H1 (cell line): ENCODE measurements at regions not wholly inside any gene's neighbourhood (a gene's known extent, or its start where the extent isn't known, plus 50 kb on each side); places are given as distances from the start of the nearest gene placed in this dataset.

Source experiments
- CTCF ChIA-PET: fragments of 300-600 bp; sonication (Branson Sonifier 250); formaldehyde crosslinking; loops from one replicate; lab custom pipeline; 2021; ENCODE audit not compliant: partially characterized antibody; lab: Charles Lee
- POLR2A ChIA-PET: fragments of 300-600 bp; sonication (Branson Sonifier 250); formaldehyde crosslinking; loops from one replicate; lab custom pipeline; 2021; ENCODE audit warnings: inconsistent platforms; ENCODE audit not compliant: partially characterized antibody; lab: Charles Lee
- DNase-seq, 2 experiments: peaks; one replicate each; pipeline versions ENCODE4 v3.0.0 to v3.0.0-alpha.2; 2010 to 2022; ENCODE audit warnings: low spot score in 2 of 2, low read depth in 1 of 2, mixed read lengths in 1 of 2
- FAIRE-seq: peaks from 2 replicates; lab custom pipeline; 2011; peaks lifted over from hg19 to GRCh38; lab: Jason Lieb, UNC
- H2AFZ ChIP-seq: 2 replicates; pipeline ENCODE4 v1.8.1; 2012; ENCODE audit warnings: low read length, inconsistent platforms
- H2AK5ac ChIP-seq: 2 replicates; pipeline ENCODE4 v1.6.1; 2013; ENCODE audit warnings: low read depth, low read length
- H2BK120ac ChIP-seq: replicated peaks from 2 replicates; pipeline ENCODE3; 2013; ENCODE audit warnings: low read depth, low read length, inconsistent platforms
- H2BK12ac ChIP-seq: 2 replicates; pipeline ENCODE4 v1.6.1; 2013; ENCODE audit warnings: low read depth, low read length
- H2BK15ac ChIP-seq: 2 replicates; pipeline ENCODE4 v1.6.1; 2013; ENCODE audit warnings: low read length
- H2BK20ac ChIP-seq: 2 replicates; pipeline ENCODE4 v1.6.1; 2013; ENCODE audit warnings: low read length
- H2BK5ac ChIP-seq: 2 replicates; pipeline ENCODE4 v1.6.1; 2013; ENCODE audit warnings: low read depth, low read length
- H3K14ac ChIP-seq: 2 replicates; pipeline ENCODE4 v1.6.1; 2013; ENCODE audit warnings: inconsistent platforms; ENCODE audit not compliant: insufficient read length
- H3K18ac ChIP-seq: 2 replicates; pipeline ENCODE4 v1.6.1; 2013; ENCODE audit warnings: low read length; ENCODE audit errors: extremely low read depth
- H3K23ac ChIP-seq: 2 replicates; pipeline ENCODE4 v1.6.1; 2013; ENCODE audit warnings: inconsistent platforms; ENCODE audit not compliant: insufficient read length
- H3K23me2 ChIP-seq: 2 replicates; pipeline ENCODE4 v1.6.1; 2013; ENCODE audit warnings: low read depth, low read length
- H3K27ac ChIP-seq: 2 replicates; pipeline ENCODE4 v1.6.1; 2011; ENCODE audit warnings: low read depth, low read length, inconsistent platforms
- H3K27me3 ChIP-seq, 4 experiments: replicated peaks in 1 of 4; 1 replicate in 1 of 4; 2 replicates in 3 of 4; pipeline versions ENCODE4 v1.6.1 to v1.8.1; 2011 to 2013; ENCODE audit warnings: low read length in 3 of 4, mild to moderate bottlenecking in 3 of 4, inconsistent platforms in 2 of 4, mixed read lengths in 2 of 4, moderate library complexity in 1 of 4; ENCODE audit not compliant: control insufficient read depth in 3 of 4, insufficient read depth in 3 of 4; ENCODE audit errors: extremely low read depth in 1 of 4
- H3K36me3 ChIP-seq, 4 experiments: 2 replicates each; pipeline versions ENCODE4 v1.6.1 to v1.8.1; 2011 to 2013; ENCODE audit warnings: mild to moderate bottlenecking in 4 of 4, low read length in 3 of 4, moderate library complexity in 2 of 4, control low read depth in 1 of 4, inconsistent platforms in 1 of 4; ENCODE audit not compliant: insufficient read depth in 4 of 4, control insufficient read depth in 2 of 4
- H3K4ac ChIP-seq: replicated peaks from 2 replicates; pipeline ENCODE3; 2013; ENCODE audit warnings: low read length, low read depth, mixed read lengths, inconsistent platforms; ENCODE audit not compliant: insufficient read length
- H3K4me1 ChIP-seq, 4 experiments: replicated peaks in 1 of 4; 1 replicate in 1 of 4; 2 replicates in 3 of 4; pipeline versions ENCODE4 v1.6.1 to v1.8.1; 2011 to 2013; ENCODE audit warnings: low read length in 3 of 4, inconsistent platforms in 2 of 4, mixed read lengths in 1 of 4; ENCODE audit not compliant: insufficient read depth in 4 of 4, control insufficient read depth in 3 of 4
- H3K4me2 ChIP-seq, 2 experiments: 2 replicates each; pipeline versions ENCODE4 v1.6.1 to v1.8.1; 2011 to 2013; ENCODE audit warnings: low read depth in 2 of 2, low read length in 2 of 2, control low read depth in 1 of 2, inconsistent platforms in 1 of 2, mild to moderate bottlenecking in 1 of 2; ENCODE audit not compliant: insufficient read depth in 1 of 2
- H3K4me3 ChIP-seq, 4 experiments: fragments of 200-600, 300-600 bp in 1 of 4; sonication (generic), shearing (Covaris generic), sonication (Bioruptor Twin) in 1 of 4; 2 replicates each; pipeline versions ENCODE4 v1.5.1 to v1.8.1; 2011 to 2016; ENCODE audit warnings: low read length in 4 of 4, low read depth in 3 of 4, control low read depth in 2 of 4, inconsistent platforms in 2 of 4, mild to moderate bottlenecking in 2 of 4, mixed read lengths in 1 of 4, moderate library complexity in 1 of 4; ENCODE audit not compliant: insufficient read depth in 2 of 4; ENCODE audit errors: extremely low read depth in 1 of 4
- H3K56ac ChIP-seq: replicated peaks from 2 replicates; pipeline ENCODE3; 2013; ENCODE audit warnings: low read depth, mild to moderate bottlenecking, mixed read lengths, low read length, inconsistent platforms; ENCODE audit not compliant: insufficient read length
- H3K79me1 ChIP-seq: 2 replicates; pipeline ENCODE4 v1.6.1; 2013; ENCODE audit warnings: low read depth, low read length, control low read depth
- H3K79me2 ChIP-seq, 2 experiments: 2 replicates each; pipeline versions ENCODE4 v1.6.1 to v1.8.1; 2012 to 2013; ENCODE audit warnings: low read length in 2 of 2, mild to moderate bottlenecking in 2 of 2, inconsistent platforms in 1 of 2; ENCODE audit not compliant: insufficient read depth in 2 of 2, control insufficient read depth in 1 of 2
- H3K9ac ChIP-seq, 4 experiments: replicated peaks in 1 of 4; 1 replicate in 1 of 4; 2 replicates in 3 of 4; pipeline versions ENCODE4 v1.6.1 to v1.8.1; 2011 to 2013; ENCODE audit warnings: low read depth in 3 of 4, low read length in 3 of 4, control low read depth in 2 of 4, mild to moderate bottlenecking in 2 of 4, moderate library complexity in 2 of 4, inconsistent platforms in 1 of 4; ENCODE audit errors: extremely low read depth in 1 of 4
- H3K9me3 ChIP-seq, 2 experiments: 2 replicates each; pipeline versions ENCODE4 v1.6.1 to v1.8.1; 2012 to 2013; ENCODE audit warnings: mild to moderate bottlenecking in 2 of 2, moderate library complexity in 2 of 2, control low read depth in 1 of 2, inconsistent platforms in 1 of 2, low read depth in 1 of 2, low read length in 1 of 2, mixed read lengths in 1 of 2; ENCODE audit not compliant: insufficient read depth in 2 of 2
- H4K20me1 ChIP-seq, 2 experiments: replicated peaks in 1 of 2; 2 replicates each; pipeline versions ENCODE3 to v1.8.1; 2011 to 2013; ENCODE audit warnings: inconsistent platforms in 2 of 2, low read length in 2 of 2, mild to moderate bottlenecking in 1 of 2; ENCODE audit not compliant: insufficient read depth in 2 of 2, control insufficient read depth in 1 of 2
- H4K5ac ChIP-seq: 2 replicates; pipeline ENCODE4 v1.6.1; 2013; ENCODE audit warnings: low read length, low read depth, mixed read lengths, inconsistent platforms; ENCODE audit not compliant: insufficient read length
- H4K8ac ChIP-seq: 2 replicates; pipeline ENCODE4 v1.8.0; 2013; ENCODE audit warnings: mild to moderate bottlenecking, moderate library complexity, low read length, inconsistent platforms; ENCODE audit not compliant: insufficient read depth; ENCODE audit errors: extremely low read depth
- H4K91ac ChIP-seq: replicated peaks from 2 replicates; pipeline ENCODE3; 2013; ENCODE audit warnings: low read length, mixed read lengths, inconsistent platforms; ENCODE audit not compliant: insufficient read length
- ATF2 ChIP-seq: IDR thresholded peaks from 2 replicates; pipeline ENCODE4 v1.6.1; 2012; ENCODE audit warnings: low read length, inconsistent platforms
- CBX8 ChIP-seq: fragments of 300-800, 300-1000 bp; sonication (generic); IDR thresholded peaks from 2 replicates; pipeline ENCODE4 v1.7.1; 2016; ENCODE audit warnings: low read depth, low read length, borderline replicate concordance
- CHD2 ChIP-seq: IDR thresholded peaks from 2 replicates; pipeline ENCODE4 v1.6.1; 2012; ENCODE audit warnings: low read length, improper control_type of control experiment
- NRF1 ChIP-seq: IDR thresholded peaks from 2 replicates; pipeline ENCODE4 v1.6.1; 2011; ENCODE audit warnings: mild to moderate bottlenecking, low read depth, low read length, improper control_type of control experiment
- RFX5 ChIP-seq: IDR thresholded peaks from 2 replicates; pipeline ENCODE4 v1.6.1; 2011; ENCODE audit warnings: low read depth, low read length, improper control_type of control experiment, borderline replicate concordance
- SIX5 ChIP-seq: IDR thresholded peaks from 2 replicates; pipeline ENCODE4 v1.6.1; 2011; ENCODE audit warnings: mild to moderate bottlenecking, low read depth, low read length
- SRF ChIP-seq: IDR thresholded peaks from 2 replicates; pipeline ENCODE4 v1.6.1; 2011; ENCODE audit warnings: mild to moderate bottlenecking, low read depth, low read length, moderate library complexity
- ZNF274 ChIP-seq: IDR thresholded peaks from 2 replicates; pipeline ENCODE4 v1.7.0; 2012; ENCODE audit warnings: low read length, borderline replicate concordance; ENCODE audit errors: extremely low read depth
- WGBS, 2 experiments: shearing (Covaris generic) in 1 of 2; methylation state at CpG; one replicate each; pipeline versions ENCODE4 v1.1.6 to v1.1.7; 2013 to 2015; ENCODE audit warnings: low lambda C conversion rate in 2 of 2, mixed read lengths in 2 of 2, inconsistent platforms in 1 of 2, low coverage in 1 of 2, missing lambda C conversion rate in 1 of 2; ENCODE audit not compliant: insufficient replicate concordance in 2 of 2, insufficient coverage in 1 of 2, insufficient read length in 1 of 2; ENCODE audit errors: extremely low coverage in 1 of 2, missing lambda C conversion rate in 1 of 2; 5-methylcytosine and 5-hydroxymethylcytosine counted together

- H2BK120ac ChIP-seq, result no peak overlapping the region
- H3K4me2 ChIP-seq, result no peak overlapping the region
- CTCF ChIA-PET, result interaction anchor here (0.9 kb wide), 1 partner anchor 26 kb away, joined by 4 read pairs; no protein-coding TSS in a partner anchor
Observed at GRCh38 chr6:113115196-113115595, 741.9 kb upstream of the MARCKS start.

More at GRCh38 chr6:113115196-113115595, 741.9 kb upstream of the MARCKS start:
- Histone ChIP-seq H2BK20ac (no peak overlapping the region), H3K23me2 (no peaks in the 10 kb centered on the region), H3K56ac (no peak overlapping the region), H3K27me3 (no peaks in the 10 kb centered on the region), H3K23ac (no peak overlapping the region), H3K36me3 (no peaks in the 10 kb centered on the region; a peak in 1 of 8 replicates), H3K4me1 (no peaks in the 10 kb centered on the region), H2BK15ac (no peak overlapping the region), H2AFZ (no peak overlapping the region), H4K8ac (no peak overlapping the region), H3K79me1 (no peaks in the 10 kb centered on the region), H3K14ac (no peak overlapping the region), H2AK5ac (no peak overlapping the region), H2BK12ac (no peak overlapping the region), H4K91ac (no peak overlapping the region), H4K20me1 (no peaks in the 10 kb centered on the region), H3K18ac (no peak overlapping the region), H3K4ac (no peak overlapping the region), H3K27ac (no peak overlapping the region), H2BK5ac (no peak overlapping the region), H3K9ac (no peak overlapping the region), H3K79me2 (no peaks in the 10 kb centered on the region), H3K4me3 (no peak overlapping the region), H3K9me3 (no peaks in the 10 kb centered on the region), H4K5ac (no peak overlapping the region)
- DNase-seq (no peak), FAIRE-seq (no peak)
- POLR2A ChIA-PET, result no interaction called here
- WGBS, 2 experiments, result 95% methylated on average over 1 of the region's 1 CpG; no CpG with 5 or more reads in 1 of the 2 experiments
- TF ChIP-seq SIX5, result no peak
- TF ChIP-seq CHD2, result no peak
- TF ChIP-seq ATF2, result no peak
- TF ChIP-seq CBX8, result no peak
- TF ChIP-seq NRF1, result no peak
- no peak for TF ChIP-seq ZNF274
- TF ChIP-seq RFX5, result no peak
- TF ChIP-seq SRF, result no peak
